ENCODE measurements at regions not wholly inside any gene's neighbourhood (a gene's known extent, or its start where the extent isn't known, plus 50 kb on each side); places are given as distances from the start of the nearest gene placed in this dataset.
A peak's percentile ranks its signal among the peaks of the same experiment; 100 is the strongest.

- Histone ChIP-seq H3K27me3 (ENCODE audit: insufficient read depth, poor library complexity, severe bottlenecking) (peaks cover 30% of the 10 kb centered on the region), H3K9me3 (ENCODE audit: severe bottlenecking) (no peaks in the 10 kb centered on the region), H3K4me3 (ENCODE audit: severe bottlenecking) (no peak overlapping the region), H3K36me3 (ENCODE audit: low read depth) (no peaks in the 10 kb centered on the region), H3K27ac (ENCODE audit: poor library complexity, severe bottlenecking) (no peak overlapping the region), H3K4me1 (ENCODE audit: insufficient read depth, poor library complexity, severe bottlenecking) (no peaks in the 10 kb centered on the region)
- ATAC-seq (ENCODE audit: low read depth), result no peak
- no peak for DNase-seq (ENCODE audit: low spot score)
- TF ChIP-seq CTCF (IDR thresholded peaks at IDR 0.05; ENCODE audit: poor library complexity, severe bottlenecking), result no peak
These were observed 311.0 kb upstream of the TNRC6C start for GRCh38 chr17:77647531-77647930.

- no peaks in the 10 kb centered on the region for H3K36me3 ChIP-seq (ENCODE audit: low read depth)
- peaks cover 17% of the 10 kb centered on the region for H3K27me3 ChIP-seq (ENCODE audit: insufficient read depth, poor library complexity, severe bottlenecking)
- peak; percentile 41; the same call in 1 of the 3 replicates for ATAC-seq (ENCODE audit: low read depth)
These were observed 308.7 kb upstream of the TNRC6C start for GRCh38 chr17:77649717-77650211.

GRCh38 chr17:77651988-77652387, 306.5 kb upstream of the TNRC6C start:
- no peaks in the 10 kb centered on the region for H3K4me1 ChIP-seq (ENCODE audit: insufficient read depth, poor library complexity, severe bottlenecking)
- no peak overlapping the region for H3K27ac ChIP-seq (ENCODE audit: poor library complexity, severe bottlenecking)
- no peak for TF ChIP-seq CTCF (IDR thresholded peaks at IDR 0.05; ENCODE audit: poor library complexity, severe bottlenecking)
- peaks cover 27% of the 10 kb centered on the region for H3K27me3 ChIP-seq (ENCODE audit: insufficient read depth, poor library complexity, severe bottlenecking)
- DNase-seq (ENCODE audit: low spot score), result no peak
- H3K9me3 ChIP-seq (ENCODE audit: severe bottlenecking), result no peaks in the 10 kb centered on the region
- no peaks in the 10 kb centered on the region for H3K36me3 ChIP-seq (ENCODE audit: low read depth)
- no peak overlapping the region for H3K4me3 ChIP-seq (ENCODE audit: severe bottlenecking)
- ATAC-seq (ENCODE audit: low read depth), result no peak

More at GRCh38 chr17:77649717-77650211, 308.7 kb upstream of the TNRC6C start:
- peak; percentile 37 for TF ChIP-seq CTCF (IDR thresholded peaks at IDR 0.05; ENCODE audit: poor library complexity, severe bottlenecking)
- H3K27ac ChIP-seq (ENCODE audit: poor library complexity, severe bottlenecking), result no peak overlapping the region
- DNase-seq (ENCODE audit: low spot score), result no peak
- no peak overlapping the region for H3K4me3 ChIP-seq (ENCODE audit: severe bottlenecking)
- H3K4me1 ChIP-seq (ENCODE audit: insufficient read depth, poor library complexity, severe bottlenecking), result no peaks in the 10 kb centered on the region
- no peaks in the 10 kb centered on the region for H3K9me3 ChIP-seq (ENCODE audit: severe bottlenecking)

GRCh38 chr17:77654296-77654695, 304.2 kb upstream of the TNRC6C start:
- no peak for TF ChIP-seq CTCF (IDR thresholded peaks at IDR 0.05; ENCODE audit: poor library complexity, severe bottlenecking)
- Histone ChIP-seq H3K4me3 (ENCODE audit: severe bottlenecking) (no peak overlapping the region), H3K27me3 (ENCODE audit: insufficient read depth, poor library complexity, severe bottlenecking) (peaks cover 38% of the 10 kb centered on the region), H3K4me1 (ENCODE audit: insufficient read depth, poor library complexity, severe bottlenecking) (no peaks in the 10 kb centered on the region), H3K9me3 (ENCODE audit: severe bottlenecking) (no peaks in the 10 kb centered on the region), H3K27ac (ENCODE audit: poor library complexity, severe bottlenecking) (no peak overlapping the region), H3K36me3 (ENCODE audit: low read depth) (no peaks in the 10 kb centered on the region)
- DNase-seq (ENCODE audit: low spot score) (no peak), ATAC-seq (ENCODE audit: low read depth) (no peak)

GRCh38 chr17:77654850-77655249, 303.7 kb upstream of the TNRC6C start:
- ATAC-seq (ENCODE audit: low read depth) (no peak), DNase-seq (ENCODE audit: low spot score) (no peak)
- H3K27me3 ChIP-seq (ENCODE audit: insufficient read depth, poor library complexity, severe bottlenecking), result peaks cover 38% of the 10 kb centered on the region
- no peak overlapping the region for H3K27ac ChIP-seq (ENCODE audit: poor library complexity, severe bottlenecking)
- no peak overlapping the region for H3K4me3 ChIP-seq (ENCODE audit: severe bottlenecking)
- no peaks in the 10 kb centered on the region for H3K4me1 ChIP-seq (ENCODE audit: insufficient read depth, poor library complexity, severe bottlenecking)
- TF ChIP-seq CTCF (IDR thresholded peaks at IDR 0.05; ENCODE audit: poor library complexity, severe bottlenecking), result no peak
- H3K9me3 ChIP-seq (ENCODE audit: severe bottlenecking), result no peaks in the 10 kb centered on the region
- no peaks in the 10 kb centered on the region for H3K36me3 ChIP-seq (ENCODE audit: low read depth)

Measured in RWPE2 (cell line).